ENCODE measurements at regions not wholly inside any gene's neighbourhood (a gene's known extent, or its start where the extent isn't known, plus 50 kb on each side); places are given as distances from the start of the nearest gene placed in this dataset.
"Not testable (repeated sequence)": the region's sequence is repeated elsewhere in the genome, so short reads cannot be mapped to it uniquely, and the experiment has no call there.

- no peak for DNase-seq (ENCODE audit: low spot score, unreplicated experiment)
- H3K9me3 Mint-ChIP-seq (ENCODE audit: low read depth): peaks cover 7% of the 10 kb centered on the region
- no peak for TF ChIP-seq CTCF (IDR thresholded peaks at IDR 0.05; ENCODE audit: unreplicated experiment)
- H3K4me3 Mint-ChIP-seq (ENCODE audit: low read depth): no peak overlapping the region
- no peaks in the 10 kb centered on the region for H3K4me1 Mint-ChIP-seq (ENCODE audit: low read depth)
- no peaks in the 10 kb centered on the region for H3K27me3 Mint-ChIP-seq
- no peaks in the 10 kb centered on the region for H3K36me3 Mint-ChIP-seq (ENCODE audit: insufficient read depth)
- H3K27ac Mint-ChIP-seq: no peak overlapping the region
These were observed 404.6 kb upstream of the KCND2 start for GRCh38 chr7:119868387-119868786.

- H3K4me1 Mint-ChIP-seq (ENCODE audit: low read depth): peaks cover 2% of the 10 kb centered on the region
- H3K4me3 Mint-ChIP-seq (ENCODE audit: low read depth): no peak overlapping the region
- peaks cover 3% of the 10 kb centered on the region for H3K9me3 Mint-ChIP-seq (ENCODE audit: low read depth)
- H3K27me3 Mint-ChIP-seq: no peaks in the 10 kb centered on the region
- H3K36me3 Mint-ChIP-seq (ENCODE audit: insufficient read depth): no peaks in the 10 kb centered on the region
- no peak for TF ChIP-seq CTCF (IDR thresholded peaks at IDR 0.05; ENCODE audit: unreplicated experiment)
- no peak overlapping the region for H3K27ac Mint-ChIP-seq
- no peak for DNase-seq (ENCODE audit: low spot score, unreplicated experiment)
These were observed 393.1 kb upstream of the KCND2 start for GRCh38 chr7:119879835-119880234.

- H3K4me1 Mint-ChIP-seq (ENCODE audit: low read depth): no peaks in the 10 kb centered on the region
- no peak for DNase-seq (ENCODE audit: low spot score, unreplicated experiment)
- no peak overlapping the region for H3K27ac Mint-ChIP-seq
- H3K36me3 Mint-ChIP-seq (ENCODE audit: insufficient read depth): no peaks in the 10 kb centered on the region
- H3K27me3 Mint-ChIP-seq: no peaks in the 10 kb centered on the region
- no peak overlapping the region for H3K4me3 Mint-ChIP-seq (ENCODE audit: low read depth)
- H3K9me3 Mint-ChIP-seq (ENCODE audit: low read depth): peaks cover 7% of the 10 kb centered on the region
- no peak for TF ChIP-seq CTCF (IDR thresholded peaks at IDR 0.05; ENCODE audit: unreplicated experiment)
These were observed 387.0 kb upstream of the KCND2 start for GRCh38 chr7:119886007-119886406.

- H3K9me3 Mint-ChIP-seq (ENCODE audit: low read depth); DNase-seq (ENCODE audit: low spot score, unreplicated experiment); H3K36me3 Mint-ChIP-seq (ENCODE audit: insufficient read depth); H3K27me3 Mint-ChIP-seq; H3K4me3 Mint-ChIP-seq (ENCODE audit: low read depth); H3K4me1 Mint-ChIP-seq (ENCODE audit: low read depth): not testable (repeated sequence)
- peak overlapping the region; percentile 84 for H3K27ac Mint-ChIP-seq
These were observed 386.4 kb upstream of the KCND2 start for GRCh38 chr7:119886525-119886924.

GRCh38 chr7:119888251-119888650 lies 384.7 kb upstream of the KCND2 start:
- no peak for TF ChIP-seq CTCF (IDR thresholded peaks at IDR 0.05; ENCODE audit: unreplicated experiment)
- Mint-ChIP-seq H3K36me3 (ENCODE audit: insufficient read depth) (no peaks in the 10 kb centered on the region), H3K9me3 (ENCODE audit: low read depth) (peaks cover 7% of the 10 kb centered on the region), H3K4me1 (ENCODE audit: low read depth) (no peaks in the 10 kb centered on the region), H3K27me3 (no peaks in the 10 kb centered on the region), H3K27ac (no peak overlapping the region), H3K4me3 (ENCODE audit: low read depth) (no peak overlapping the region)
- no peak for DNase-seq (ENCODE audit: low spot score, unreplicated experiment)

- H3K27me3 Mint-ChIP-seq: no peaks in the 10 kb centered on the region
- no peak for TF ChIP-seq CTCF (IDR thresholded peaks at IDR 0.05; ENCODE audit: unreplicated experiment)
- H3K27ac Mint-ChIP-seq: no peak overlapping the region
- peaks cover 3% of the 10 kb centered on the region for H3K9me3 Mint-ChIP-seq (ENCODE audit: low read depth)
- H3K4me3 Mint-ChIP-seq (ENCODE audit: low read depth): no peak overlapping the region
- no peak for DNase-seq (ENCODE audit: low spot score, unreplicated experiment)
- no peaks in the 10 kb centered on the region for H3K4me1 Mint-ChIP-seq (ENCODE audit: low read depth)
- H3K36me3 Mint-ChIP-seq (ENCODE audit: insufficient read depth): no peaks in the 10 kb centered on the region
These were observed 382.3 kb upstream of the KCND2 start for GRCh38 chr7:119890631-119891030.
